Epithelial cell of esophagus (primary cell): ENCODE measurements at regions not wholly inside any gene's neighbourhood (a gene's known extent, or its start where the extent isn't known, plus 50 kb on each side); places are given as distances from the start of the nearest gene placed in this dataset.

Source experiments
- DNase-seq: peaks from one replicate; pipeline ENCODE4 v3.0.0; 2010; ENCODE audit warnings: low read depth
- H3K4me3 ChIP-seq: 2 replicates; pipeline ENCODE4 v1.5.1; 2011; ENCODE audit warnings: mild to moderate bottlenecking, low read length, control low read depth
- CTCF ChIP-seq: IDR thresholded peaks from 2 replicates; pipeline ENCODE4 v1.5.1; 2011; ENCODE audit warnings: low read depth, mild to moderate bottlenecking, low read length, control low read depth, inconsistent platforms; ENCODE audit not compliant: insufficient read depth; ENCODE audit errors: missing control alignments

- no peak overlapping the region for H3K4me3 ChIP-seq
- TF ChIP-seq CTCF, result no peak
- no peak for DNase-seq
Observed at GRCh38 chr13:103531278-103531677, 465.1 kb upstream of the SLC10A2 start.

- TF ChIP-seq CTCF, result no peak
- H3K4me3 ChIP-seq, result no peak overlapping the region
Observed at GRCh38 chr13:103528437-103528836, 462.2 kb upstream of the SLC10A2 start.

GRCh38 chr13:103525530-103525929, 459.3 kb upstream of the SLC10A2 start:
- no peak overlapping the region for H3K4me3 ChIP-seq
- no peak for DNase-seq
- no peak for TF ChIP-seq CTCF

More at GRCh38 chr13:103528437-103528836, 462.2 kb upstream of the SLC10A2 start:
- no peak for DNase-seq

- no peak for DNase-seq
- no peak for TF ChIP-seq CTCF
- H3K4me3 ChIP-seq, result no peak overlapping the region
Observed at GRCh38 chr13:103523858-103524257, 457.6 kb upstream of the SLC10A2 start.

- TF ChIP-seq CTCF, result no peak
- DNase-seq, result no peak
- no peak overlapping the region for H3K4me3 ChIP-seq
Observed at GRCh38 chr13:103521532-103521931, 455.3 kb upstream of the SLC10A2 start.

GRCh38 chr13:103517768-103518102, 451.5 kb upstream of the SLC10A2 start:
- DNase-seq, result no peak
- no peak for TF ChIP-seq CTCF
- H3K4me3 ChIP-seq, result no peak overlapping the region

GRCh38 chr13:103517066-103517767, 451.0 kb upstream of the SLC10A2 start:
- TF ChIP-seq CTCF, result no peak
- H3K4me3 ChIP-seq, result no peak overlapping the region
- DNase-seq, result no peak
